HG02885 (cell line): ENCODE measurements at regions not wholly inside any gene's neighbourhood (a gene's known extent, or its start where the extent isn't known, plus 50 kb on each side); places are given as distances from the start of the nearest gene placed in this dataset.
"Not testable (repeated sequence)": the region's sequence is repeated elsewhere in the genome, so short reads cannot be mapped to it uniquely, and the experiment has no call there.

ENCODE experiments used
- ATAC-seq: cut with Tn5 transposase; IDR thresholded peaks from one replicate; pipeline ENCODE4 v1.9.1; 2021; ENCODE audit warnings: mild to moderate bottlenecking; ENCODE audit not compliant: unreplicated experiment, poor library complexity

- no peak for ATAC-seq
These were observed 123.8 kb upstream of the ID2 start for GRCh38 chr2:8558096-8558495.

DNA sequence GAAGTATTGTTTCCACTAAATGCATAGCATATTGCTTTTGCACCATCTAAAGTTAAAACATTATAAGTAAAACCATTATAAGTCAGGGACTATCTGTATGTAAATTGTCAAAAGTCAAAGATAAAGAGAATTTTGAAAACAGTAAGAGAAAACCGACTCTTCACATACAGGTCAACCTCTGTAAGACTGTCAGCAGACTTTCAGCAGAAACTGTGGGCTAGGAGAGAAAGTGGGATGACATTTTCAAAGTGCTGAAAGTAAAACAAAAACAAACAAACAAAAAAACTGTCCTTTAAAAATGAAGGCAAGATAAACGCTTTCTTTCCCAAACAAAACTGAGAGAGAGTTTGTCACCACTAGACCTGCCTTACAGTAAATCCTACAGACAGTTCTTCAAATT, 122.9 kb upstream of the ID2 start:
- ATAC-seq = no peak

- ATAC-seq = no peak
These were observed 122.1 kb upstream of the ID2 start for GRCh38 chr2:8559805-8560204.

- not testable (repeated sequence) for ATAC-seq
These were observed 120.2 kb upstream of the ID2 start for GRCh38 chr2:8561692-8562091.

DNA sequence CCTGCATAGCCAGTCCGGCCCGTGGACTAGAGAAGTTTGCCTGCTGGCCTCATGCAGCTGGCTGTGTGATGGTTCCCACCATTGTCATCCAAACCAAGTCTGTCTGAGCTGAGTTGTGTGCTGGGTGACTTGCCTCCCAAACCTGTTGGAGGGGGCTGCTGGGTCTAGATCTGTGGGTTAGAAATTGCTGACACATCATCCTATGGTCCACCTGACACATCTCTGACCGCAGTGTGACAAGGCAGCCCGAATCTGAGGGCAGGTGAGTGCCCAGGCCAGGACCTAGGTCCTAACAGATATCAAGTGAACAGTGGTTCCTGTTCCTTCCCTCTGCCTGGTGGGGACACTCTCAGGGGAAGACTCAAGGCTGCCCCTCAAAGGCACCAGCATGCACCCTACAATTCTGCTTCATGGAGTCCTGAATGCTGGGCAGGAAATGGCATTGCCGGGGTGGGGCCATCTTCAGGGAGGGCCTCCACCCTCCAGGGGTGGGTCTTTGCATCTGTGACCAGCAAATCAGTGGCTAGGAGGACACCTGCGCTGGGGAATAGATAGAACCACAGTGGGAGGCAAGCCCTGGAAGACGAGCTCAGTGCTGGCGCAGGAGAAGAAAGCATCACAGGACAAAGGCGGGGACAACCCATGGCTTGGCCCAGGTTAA, 117.9 kb upstream of the ID2 start:
- ATAC-seq = no peak

DNA sequence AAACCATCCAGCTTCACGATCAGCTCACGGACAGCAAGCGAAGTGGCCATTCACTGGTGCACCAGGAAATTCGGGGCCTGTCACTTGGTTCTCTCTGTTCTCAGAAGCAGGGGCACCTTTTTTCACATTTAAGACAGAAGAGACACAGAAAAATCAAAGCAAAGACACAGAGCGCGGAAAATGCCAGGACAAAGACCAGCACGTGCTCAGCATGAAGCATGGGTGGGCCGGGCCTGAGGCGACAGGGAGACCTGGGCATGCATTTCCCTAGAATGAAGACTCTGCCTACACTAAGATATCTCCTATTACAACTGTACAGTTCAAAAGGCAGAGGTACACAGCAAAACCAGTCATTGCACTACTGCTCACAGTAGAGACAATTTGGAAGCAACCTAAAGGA, 117.4 kb upstream of the ID2 start:
- no peak for ATAC-seq

DNA sequence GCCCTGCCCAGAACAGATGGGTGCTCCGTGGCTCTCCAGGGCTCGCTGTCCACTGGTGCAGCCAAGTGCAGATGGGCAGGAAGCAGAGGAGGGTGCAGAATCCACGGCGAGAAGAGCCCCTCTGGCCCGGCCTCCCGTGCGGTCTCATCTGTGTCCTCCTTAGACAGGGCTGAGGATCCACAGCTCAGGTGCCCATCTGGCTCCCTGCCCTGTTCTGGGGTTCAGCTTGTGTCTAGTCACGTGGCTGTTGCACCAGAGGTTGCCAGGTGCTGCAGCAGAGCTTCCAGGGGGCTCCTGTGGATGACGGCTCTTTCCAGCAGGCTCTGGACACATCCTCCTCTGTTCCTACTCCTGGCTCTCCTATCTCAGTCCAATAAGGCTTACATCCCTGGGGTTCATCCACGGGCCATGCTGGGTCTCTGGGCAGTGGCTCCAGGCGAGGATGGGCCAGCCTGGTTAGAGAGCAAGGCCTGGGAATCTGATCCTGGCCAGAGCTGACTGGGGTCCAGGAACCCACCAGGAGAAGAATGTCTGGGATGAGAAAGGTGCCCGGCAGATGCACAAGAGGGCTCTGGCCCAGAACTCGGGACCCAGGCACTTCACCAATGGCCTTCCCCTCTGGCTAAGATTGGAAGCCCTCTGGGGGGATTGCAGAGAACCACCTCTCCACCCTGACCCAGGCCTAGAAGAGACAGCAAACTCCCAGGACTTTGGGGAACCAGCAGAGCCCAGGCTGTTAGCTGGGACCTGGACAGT, 116.3 kb upstream of the ID2 start:
- ATAC-seq = no peak

GRCh38 chr2:8566155-8566670, 115.6 kb upstream of the ID2 start:
- no peak for ATAC-seq

DNA sequence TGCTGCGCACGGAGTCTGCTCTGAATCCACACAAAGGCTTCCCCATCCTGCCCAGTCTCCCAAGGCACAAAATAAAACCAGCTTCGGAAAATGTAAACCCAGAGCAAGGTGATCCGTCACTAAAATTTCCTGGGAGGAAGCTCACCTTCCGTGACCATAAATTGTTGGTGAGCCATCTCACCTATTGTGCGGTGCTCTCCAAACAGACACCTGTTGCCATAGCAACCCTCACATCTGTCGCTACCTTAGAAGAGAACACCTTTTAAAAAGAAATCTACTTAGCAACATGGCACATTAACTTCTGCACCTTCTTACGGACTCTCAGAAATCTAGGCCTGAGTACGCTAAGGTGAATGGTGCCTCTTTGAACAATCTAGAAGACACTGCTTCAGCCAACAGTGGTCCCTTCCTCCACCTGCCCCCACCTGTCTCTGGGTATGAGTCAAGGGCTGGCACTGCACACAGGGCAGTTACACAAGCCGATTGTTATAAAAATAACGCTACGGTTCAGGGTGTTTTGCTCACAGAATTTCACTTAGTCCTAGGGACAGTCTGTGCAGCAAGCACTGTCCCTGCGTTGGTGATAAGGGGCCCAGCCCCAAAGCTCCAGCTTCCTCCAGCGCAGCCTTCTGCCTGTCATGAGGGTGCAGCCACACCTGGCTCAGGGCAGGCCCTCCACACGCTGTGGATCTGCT, 114.9 kb upstream of the ID2 start:
- ATAC-seq = no peak

GRCh38 chr2:8567469-8568260, 114.2 kb upstream of the ID2 start:
- no peak for ATAC-seq

DNA sequence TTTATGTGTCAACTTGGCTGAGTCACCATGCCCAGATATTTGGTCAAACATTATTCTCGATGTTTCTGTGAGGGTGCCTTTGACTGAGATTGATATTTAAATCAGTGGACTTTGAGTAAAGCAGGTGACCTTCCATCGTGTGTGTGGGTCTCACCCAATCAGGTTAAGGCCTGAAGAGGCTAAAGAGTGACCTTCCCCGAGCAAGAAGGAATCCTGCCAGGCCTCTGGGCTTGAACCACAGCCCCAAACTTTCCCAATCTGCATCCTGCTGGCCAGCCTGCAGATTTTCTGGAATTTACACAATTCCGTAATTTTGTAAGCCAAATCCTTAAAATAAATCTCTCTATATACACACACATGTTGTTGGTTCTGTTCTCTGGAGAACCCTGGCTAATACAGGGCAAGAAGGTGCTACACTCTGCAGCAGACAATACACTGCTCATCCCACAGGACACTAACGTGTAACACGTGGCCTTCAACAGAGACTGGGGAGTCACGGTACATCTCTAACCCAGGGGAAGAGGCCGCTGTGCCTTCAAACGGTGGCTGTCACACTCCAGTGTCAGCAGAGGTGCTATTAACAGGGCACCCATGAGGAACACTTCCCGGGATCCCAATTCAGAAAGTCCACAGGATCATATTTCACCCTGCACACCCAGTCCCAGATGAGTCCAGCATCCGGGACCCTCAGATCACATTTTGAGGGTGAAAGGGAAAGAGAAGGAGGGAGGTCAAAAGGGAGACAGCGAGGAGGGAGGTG, 113.1 kb upstream of the ID2 start:
- no peak for ATAC-seq

DNA sequence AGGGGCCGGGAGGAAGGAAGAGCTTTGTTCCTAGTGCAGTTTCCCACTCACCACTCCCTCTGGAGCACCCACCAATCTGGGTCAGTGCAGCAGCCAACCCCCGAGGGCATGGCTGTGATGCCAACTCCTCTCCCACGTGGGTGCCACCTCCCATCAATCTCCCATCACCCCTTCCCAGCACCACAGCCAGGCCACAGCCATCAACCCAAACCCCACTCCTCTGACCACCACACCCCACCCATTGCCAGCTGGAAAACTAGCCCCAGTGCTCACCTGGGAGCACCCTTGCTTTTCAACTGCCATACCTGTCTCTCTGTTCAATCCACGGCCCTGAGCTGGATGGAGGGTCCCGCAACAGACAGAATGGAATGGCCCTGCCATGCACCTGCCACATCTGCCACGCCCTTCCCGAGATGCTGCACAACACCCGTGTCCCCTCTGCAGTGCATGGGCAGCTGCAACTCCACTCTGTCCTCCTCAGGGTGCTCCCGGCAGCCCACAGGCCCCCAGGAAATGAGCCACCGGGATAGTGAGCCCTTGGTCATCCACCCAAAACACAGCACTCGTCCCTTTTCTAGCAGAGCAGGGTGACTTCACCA, 112.4 kb upstream of the ID2 start:
- ATAC-seq = no peak

DNA sequence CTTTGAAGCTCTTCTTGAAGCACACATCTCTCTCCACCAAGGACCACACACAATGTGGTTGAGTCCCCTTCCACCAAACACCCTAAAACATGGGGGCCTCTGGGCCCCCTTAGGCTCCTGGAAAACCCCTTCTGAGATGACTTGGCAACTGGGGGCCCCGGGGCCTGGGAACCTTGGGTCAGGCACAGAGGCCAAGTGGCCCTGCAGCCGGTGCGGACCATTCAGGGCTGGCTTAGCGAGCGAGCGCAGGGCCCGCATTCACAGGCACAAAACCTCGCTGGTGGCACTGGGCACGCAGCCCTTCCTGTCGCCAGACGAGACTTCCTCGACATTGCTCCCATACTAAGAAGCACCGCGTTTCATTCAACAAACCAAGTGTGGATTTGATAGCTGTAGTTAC, 111.2 kb upstream of the ID2 start:
- no peak for ATAC-seq

- ATAC-seq = no peak
These were observed 110.5 kb upstream of the ID2 start for GRCh38 chr2:8571301-8571791.

- ATAC-seq = no peak
These were observed 109.9 kb upstream of the ID2 start for GRCh38 chr2:8571792-8572499.

DNA sequence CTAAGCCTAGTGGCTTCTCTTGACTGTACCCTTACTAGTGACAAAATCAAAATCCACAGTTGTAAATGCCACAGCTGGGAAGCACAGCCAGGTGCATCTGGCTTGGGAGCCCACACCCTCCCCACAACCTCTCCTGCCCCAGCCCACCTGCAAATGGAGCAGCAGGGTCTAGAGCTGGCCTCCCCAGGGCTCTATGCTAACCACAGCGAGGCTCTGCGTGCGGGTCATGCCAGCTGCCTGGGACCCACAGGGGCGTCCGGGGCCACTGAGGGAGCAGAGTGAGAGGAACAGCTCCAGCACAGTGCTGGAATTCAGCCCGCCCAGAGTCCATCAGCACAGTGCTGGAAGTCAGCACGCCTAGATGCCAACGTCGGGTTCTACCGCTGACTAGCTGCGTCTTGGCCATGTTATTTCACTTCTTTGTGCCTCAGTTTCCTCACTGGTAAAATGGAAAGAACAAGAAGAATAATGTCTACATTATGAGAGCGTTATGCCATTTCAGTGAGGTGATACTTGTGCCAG, 109.1 kb upstream of the ID2 start:
- no peak for ATAC-seq

GRCh38 chr2:8573234-8573941, 108.5 kb upstream of the ID2 start:
- ATAC-seq = no peak

DNA sequence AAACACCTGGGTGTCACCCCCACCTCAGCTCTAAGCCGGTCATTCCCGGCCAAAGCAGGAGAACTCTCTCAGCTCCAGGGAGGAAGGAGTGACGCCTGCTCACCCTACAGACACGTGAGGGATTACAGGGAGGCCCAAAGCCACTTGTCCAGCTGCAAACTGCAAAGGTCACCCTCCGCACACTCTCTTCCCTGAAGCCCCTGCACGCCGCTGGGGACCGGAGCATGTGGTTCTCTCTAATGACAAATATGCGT, 108.0 kb upstream of the ID2 start:
- ATAC-seq = no peak
